ENCODE measurements at regions not wholly inside any gene's neighbourhood (a gene's known extent, or its start where the extent isn't known, plus 50 kb on each side); places are given as distances from the start of the nearest gene placed in this dataset.

- DNase-seq (ENCODE audit: extremely low spot score): no peak
- POLR2A ChIA-PET: no interaction called here
- no peak for TF ChIP-seq CTCF (IDR thresholded peaks at IDR 0.05; ENCODE audit: control extremely low read depth, extremely low read depth, low read depth, missing control alignments)
- CTCF ChIA-PET: interaction anchor here (0.7 to 11.1 kb wide), 3 partner anchors 9 to 39 kb away, joined by 4 to 155 read pairs (median 5); no protein-coding TSS in a partner anchor
These were observed 60.8 kb upstream of the POLG start for GRCh38 chr15:89395461-89395871.

- no peak for DNase-seq (ENCODE audit: extremely low spot score)
- CTCF ChIA-PET: interaction anchor here (0.7 to 11.1 kb wide), 4 partner anchors 9 to 38 kb away, joined by 3 to 155 read pairs (median 4); no protein-coding TSS in a partner anchor
- no peak for TF ChIP-seq CTCF (IDR thresholded peaks at IDR 0.05; ENCODE audit: control extremely low read depth, extremely low read depth, low read depth, missing control alignments)
- POLR2A ChIA-PET: no interaction called here
These were observed 60.4 kb upstream of the POLG start for GRCh38 chr15:89395031-89395430.

- ChIA-PET CTCF (interaction anchor here (1.0 to 4.8 kb wide), 5 partner anchors 8 to 186 kb away, joined by 3 to 50 read pairs (median 3); no protein-coding TSS in a partner anchor), POLR2A (no interaction called here)
- TF ChIP-seq CTCF (IDR thresholded peaks at IDR 0.05; ENCODE audit: control extremely low read depth, extremely low read depth, low read depth, missing control alignments): no peak
- no peak for DNase-seq (ENCODE audit: extremely low spot score)
These were observed 58.4 kb upstream of the POLG start for GRCh38 chr15:89393056-89393455.

GRCh38 chr15:89391685-89392257 lies 57.1 kb upstream of the POLG start:
- POLR2A ChIA-PET: no interaction called here
- CTCF ChIA-PET: interaction anchor here (0.7 to 4.8 kb wide), 7 partner anchors 9 to 185 kb away, joined by 3 to 50 read pairs (median 3); no protein-coding TSS in a partner anchor
- no peak for DNase-seq (ENCODE audit: extremely low spot score)
- no peak for TF ChIP-seq CTCF (IDR thresholded peaks at IDR 0.05; ENCODE audit: control extremely low read depth, extremely low read depth, low read depth, missing control alignments)

GRCh38 chr15:89389841-89390603 lies 55.4 kb upstream of the POLG start:
- CTCF ChIA-PET: interaction anchor here (0.9 to 4.8 kb wide), 7 partner anchors 8 to 53 kb away, joined by 3 to 50 read pairs (median 6); no protein-coding TSS in a partner anchor
- DNase-seq (ENCODE audit: extremely low spot score): no peak
- no peak for TF ChIP-seq CTCF (IDR thresholded peaks at IDR 0.05; ENCODE audit: control extremely low read depth, extremely low read depth, low read depth, missing control alignments)
- POLR2A ChIA-PET: no interaction called here

- POLR2A ChIA-PET: no interaction called here
These were observed 52.7 kb upstream of the POLG start for GRCh38 chr15:89387140-89387903.

More at GRCh38 chr15:89387140-89387903, 52.7 kb upstream of the POLG start:
- CTCF ChIA-PET: interaction anchor here (1.0 to 3.4 kb wide), 2 partner anchors 12 to 29 kb away, joined by 3 to 11 read pairs; no protein-coding TSS in a partner anchor
- DNase-seq (ENCODE audit: extremely low spot score): no peak
- no peak for TF ChIP-seq CTCF (IDR thresholded peaks at IDR 0.05; ENCODE audit: control extremely low read depth, extremely low read depth, low read depth, missing control alignments)
